ENCODE measurements at regions not wholly inside any gene's neighbourhood (a gene's known extent, or its start where the extent isn't known, plus 50 kb on each side); places are given as distances from the start of the nearest gene placed in this dataset.
"Not testable (repeated sequence)": the region's sequence is repeated elsewhere in the genome, so short reads cannot be mapped to it uniquely, and the experiment has no call there.

- TF ChIP-seq CTCF, POLR2A (IDR thresholded peaks at IDR 0.05): not testable (repeated sequence)
These were observed 75.1 kb downstream of the FAM72B start for GRCh38 chr1:121109025-121109424.
